ENCODE measurements at regions not wholly inside any gene's neighbourhood (a gene's known extent, or its start where the extent isn't known, plus 50 kb on each side); places are given as distances from the start of the nearest gene placed in this dataset.
A peak's percentile ranks its signal among the peaks of the same experiment; 100 is the strongest.

GRCh38 chr14:37707716-37708115, 112.3 kb downstream of the TTC6 start:
- H3K36me3 ChIP-seq (ENCODE audit: control insufficient read depth, insufficient read depth, low read length), result no peaks in the 10 kb centered on the region
- H3K27ac ChIP-seq (ENCODE audit: low read depth, low read length), result no peak overlapping the region
- peaks cover 4% of the 10 kb centered on the region for H3K27me3 Mint-ChIP-seq (ENCODE audit: insufficient read depth)
- no peak overlapping the region for H3K4me3 Mint-ChIP-seq
- H3K27ac Mint-ChIP-seq, result no peak overlapping the region
- no peak overlapping the region for H3K4me3 ChIP-seq (ENCODE audit: low read length)
- no CpG with 5 or more reads among the region's 2 CpGs for WGBS, 2 experiments (ENCODE audit: insufficient coverage in 1 of 2, insufficient read length in 1 of 2)
- H3K9me3 ChIP-seq (ENCODE audit: control insufficient read depth, low read length), result no peaks in the 10 kb centered on the region
- H3K36me3 Mint-ChIP-seq (ENCODE audit: low read depth), result no peaks in the 10 kb centered on the region
- DNase-seq, result no peak
- no peak for TF ChIP-seq CTCF (conservative IDR thresholded peaks at IDR 0.05)
- H3K9ac ChIP-seq (ENCODE audit: extremely low read depth, low read length, poor library complexity, severe bottlenecking), result no peak overlapping the region
- H3K27me3 ChIP-seq (ENCODE audit: control insufficient read depth, insufficient read depth, low read length, poor library complexity, severe bottlenecking), result no peaks in the 10 kb centered on the region
- H3K4me1 Mint-ChIP-seq, result no peaks in the 10 kb centered on the region
- no peaks in the 10 kb centered on the region for H3K9me3 Mint-ChIP-seq
- no peaks in the 10 kb centered on the region for H3K4me1 ChIP-seq (ENCODE audit: control insufficient read depth, insufficient read depth, low read length)

GRCh38 chr14:37708481-37708880, 113.1 kb downstream of the TTC6 start:
- WGBS, 2 experiments (ENCODE audit: insufficient coverage in 1 of 2, insufficient read length in 1 of 2), result 95% methylated on average over 2 of the region's 2 CpGs; no CpG with 5 or more reads in 1 of the 2 experiments
- no peak overlapping the region for H3K27ac Mint-ChIP-seq

GRCh38 chr14:37709419-37710195, 114.2 kb downstream of the TTC6 start:
- WGBS, 2 experiments (ENCODE audit: insufficient coverage in 1 of 2, insufficient read length in 1 of 2), result 91 to 100% methylated on average over 2 of the region's 3 CpGs
- H3K9me3 Mint-ChIP-seq, result no peaks in the 10 kb centered on the region
- no peak overlapping the region for H3K9ac ChIP-seq (ENCODE audit: extremely low read depth, low read length, poor library complexity, severe bottlenecking)
- no peak for DNase-seq
- no peak overlapping the region for H3K27ac ChIP-seq (ENCODE audit: low read depth, low read length)
- H3K4me3 ChIP-seq (ENCODE audit: low read length), result no peak overlapping the region
- no peak overlapping the region for H3K4me3 Mint-ChIP-seq
- no peaks in the 10 kb centered on the region for H3K4me1 Mint-ChIP-seq
- no peak overlapping the region for H3K27ac Mint-ChIP-seq
- no peaks in the 10 kb centered on the region for H3K4me1 ChIP-seq (ENCODE audit: control insufficient read depth, insufficient read depth, low read length)
- H3K27me3 ChIP-seq (ENCODE audit: control insufficient read depth, insufficient read depth, low read length, poor library complexity, severe bottlenecking), result no peaks in the 10 kb centered on the region
- TF ChIP-seq CTCF (conservative IDR thresholded peaks at IDR 0.05), result peak; percentile 76
- H3K9me3 ChIP-seq (ENCODE audit: control insufficient read depth, low read length), result no peaks in the 10 kb centered on the region
- peaks cover 4% of the 10 kb centered on the region for H3K27me3 Mint-ChIP-seq (ENCODE audit: insufficient read depth)
- no peaks in the 10 kb centered on the region for H3K36me3 Mint-ChIP-seq (ENCODE audit: low read depth)
- H3K36me3 ChIP-seq (ENCODE audit: control insufficient read depth, insufficient read depth, low read length), result no peaks in the 10 kb centered on the region

More at GRCh38 chr14:37708481-37708880, 113.1 kb downstream of the TTC6 start:
- H3K9me3 ChIP-seq (ENCODE audit: control insufficient read depth, low read length), result no peaks in the 10 kb centered on the region
- no peak overlapping the region for H3K9ac ChIP-seq (ENCODE audit: extremely low read depth, low read length, poor library complexity, severe bottlenecking)
- DNase-seq, result no peak
- H3K27me3 ChIP-seq (ENCODE audit: control insufficient read depth, insufficient read depth, low read length, poor library complexity, severe bottlenecking), result no peaks in the 10 kb centered on the region
- no peaks in the 10 kb centered on the region for H3K4me1 Mint-ChIP-seq
- H3K27ac ChIP-seq (ENCODE audit: low read depth, low read length), result no peak overlapping the region
- H3K4me1 ChIP-seq (ENCODE audit: control insufficient read depth, insufficient read depth, low read length), result no peaks in the 10 kb centered on the region
- H3K27me3 Mint-ChIP-seq (ENCODE audit: insufficient read depth), result peaks cover 4% of the 10 kb centered on the region
- no peaks in the 10 kb centered on the region for H3K36me3 Mint-ChIP-seq (ENCODE audit: low read depth)
- no peaks in the 10 kb centered on the region for H3K9me3 Mint-ChIP-seq
- H3K4me3 ChIP-seq (ENCODE audit: low read length), result no peak overlapping the region
- H3K36me3 ChIP-seq (ENCODE audit: control insufficient read depth, insufficient read depth, low read length), result no peaks in the 10 kb centered on the region
- no peak overlapping the region for H3K4me3 Mint-ChIP-seq
- TF ChIP-seq CTCF (conservative IDR thresholded peaks at IDR 0.05), result no peak
